Coronary artery (tissue), 2 donors: ENCODE measurements at regions not wholly inside any gene's neighbourhood (a gene's known extent, or its start where the extent isn't known, plus 50 kb on each side); places are given as distances from the start of the nearest gene placed in this dataset.

Source experiments
- DNase-seq: peaks from one replicate; pipeline ENCODE4 v3.0.0-alpha.2; 2017; ENCODE audit warnings: low spot score
- H3K27ac ChIP-seq, 2 donors: fragments of 200-600 bp; sonication (generic); one replicate each; pipeline ENCODE4 v1.5.1; 2016 to 2019
- H3K4me3 ChIP-seq: fragments of 200-600 bp; sonication (generic); 2 replicates; pipeline ENCODE4 v1.5.1; 2016; ENCODE audit warnings: mild to moderate bottlenecking, moderate library complexity
- TF ChIP-seq, protein P1 (sequence below): fragments of 200-600 bp; sonication (generic); IDR thresholded peaks from one replicate; pipeline ENCODE4 v1.5.1; 2019; ENCODE audit warnings: antibody characterized with exemption

- no peak overlapping the region for H3K27ac ChIP-seq
- DNase-seq: no peak
- no peak overlapping the region for H3K4me3 ChIP-seq
- TF ChIP-seq, protein P1, sequence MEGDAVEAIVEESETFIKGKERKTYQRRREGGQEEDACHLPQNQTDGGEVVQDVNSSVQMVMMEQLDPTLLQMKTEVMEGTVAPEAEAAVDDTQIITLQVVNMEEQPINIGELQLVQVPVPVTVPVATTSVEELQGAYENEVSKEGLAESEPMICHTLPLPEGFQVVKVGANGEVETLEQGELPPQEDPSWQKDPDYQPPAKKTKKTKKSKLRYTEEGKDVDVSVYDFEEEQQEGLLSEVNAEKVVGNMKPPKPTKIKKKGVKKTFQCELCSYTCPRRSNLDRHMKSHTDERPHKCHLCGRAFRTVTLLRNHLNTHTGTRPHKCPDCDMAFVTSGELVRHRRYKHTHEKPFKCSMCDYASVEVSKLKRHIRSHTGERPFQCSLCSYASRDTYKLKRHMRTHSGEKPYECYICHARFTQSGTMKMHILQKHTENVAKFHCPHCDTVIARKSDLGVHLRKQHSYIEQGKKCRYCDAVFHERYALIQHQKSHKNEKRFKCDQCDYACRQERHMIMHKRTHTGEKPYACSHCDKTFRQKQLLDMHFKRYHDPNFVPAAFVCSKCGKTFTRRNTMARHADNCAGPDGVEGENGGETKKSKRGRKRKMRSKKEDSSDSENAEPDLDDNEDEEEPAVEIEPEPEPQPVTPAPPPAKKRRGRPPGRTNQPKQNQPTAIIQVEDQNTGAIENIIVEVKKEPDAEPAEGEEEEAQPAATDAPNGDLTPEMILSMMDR: no peak
Measured at GRCh38 chr15:47944637-47945288, 176.0 kb upstream of the SLC24A5 start.

- DNase-seq: no peak
- Histone ChIP-seq H3K27ac (no peak overlapping the region), H3K4me3 (no peak overlapping the region)
- TF ChIP-seq, protein P1: no peak
Measured at GRCh38 chr15:47945872-47946650, 174.7 kb upstream of the SLC24A5 start.

- TF ChIP-seq, protein P1: no peak
- Histone ChIP-seq H3K27ac (no peak overlapping the region), H3K4me3 (no peak overlapping the region)
- no peak for DNase-seq
Measured at GRCh38 chr15:47949815-47950214, 171.0 kb upstream of the SLC24A5 start.

DNA sequence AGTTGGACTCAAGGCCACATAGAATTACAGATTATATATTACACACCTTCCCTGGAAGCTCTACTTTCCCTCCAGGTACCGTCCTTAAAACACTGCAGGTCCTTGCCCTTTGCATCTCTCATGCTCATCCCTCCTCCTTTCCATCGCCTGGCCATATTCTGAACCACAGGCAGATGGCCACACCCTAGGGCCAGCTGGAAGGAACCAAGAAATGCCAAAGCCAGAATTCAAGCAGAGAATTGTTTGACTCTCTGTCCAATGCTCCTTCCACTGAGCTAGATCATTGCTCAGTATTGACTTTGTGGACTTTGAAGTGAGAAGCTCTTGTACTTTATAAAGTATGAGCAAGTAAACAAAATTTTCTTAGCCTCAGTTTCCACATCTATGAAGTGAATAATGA, 170.3 kb upstream of the SLC24A5 start:
- TF ChIP-seq, protein P1: no peak
- no peak for DNase-seq
- H3K27ac ChIP-seq: no peak overlapping the region
- H3K4me3 ChIP-seq: no peak overlapping the region

- no peak for DNase-seq
- H3K4me3 ChIP-seq: no peak overlapping the region
- no peak overlapping the region for H3K27ac ChIP-seq
- TF ChIP-seq, protein P1: no peak
Measured at GRCh38 chr15:47951781-47952180, 169.0 kb upstream of the SLC24A5 start.

- no peak for DNase-seq
- Histone ChIP-seq H3K27ac (no peak overlapping the region), H3K4me3 (no peak overlapping the region)
- TF ChIP-seq, protein P1: no peak
Measured at GRCh38 chr15:47954196-47954595, 166.6 kb upstream of the SLC24A5 start.

DNA sequence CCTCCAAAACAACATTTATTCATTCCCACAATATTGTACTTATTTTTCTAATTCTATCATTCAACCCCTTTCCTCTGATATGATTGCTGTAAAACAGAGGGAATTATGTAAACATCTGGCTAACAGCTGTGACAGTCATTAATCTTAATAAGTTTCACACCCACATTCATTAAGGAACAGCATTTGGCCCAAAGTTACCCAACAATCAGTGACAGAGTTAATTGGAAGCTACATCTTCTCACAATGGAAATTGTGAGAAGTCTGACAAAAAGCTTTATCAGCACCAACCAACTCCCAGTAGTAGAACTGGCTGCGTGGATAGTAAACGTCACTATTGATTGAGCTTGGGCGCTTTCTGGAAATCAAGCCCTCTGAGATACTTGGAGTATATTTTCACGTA, 165.8 kb upstream of the SLC24A5 start:
- Histone ChIP-seq H3K27ac (no peak overlapping the region), H3K4me3 (no peak overlapping the region)
- no peak for DNase-seq
- TF ChIP-seq, protein P1: no peak
